ENCODE measurements at regions not wholly inside any gene's neighbourhood (a gene's known extent, or its start where the extent isn't known, plus 50 kb on each side); places are given as distances from the start of the nearest gene placed in this dataset.
"Not testable (repeated sequence)": the region's sequence is repeated elsewhere in the genome, so short reads cannot be mapped to it uniquely, and the experiment has no call there.

DNA sequence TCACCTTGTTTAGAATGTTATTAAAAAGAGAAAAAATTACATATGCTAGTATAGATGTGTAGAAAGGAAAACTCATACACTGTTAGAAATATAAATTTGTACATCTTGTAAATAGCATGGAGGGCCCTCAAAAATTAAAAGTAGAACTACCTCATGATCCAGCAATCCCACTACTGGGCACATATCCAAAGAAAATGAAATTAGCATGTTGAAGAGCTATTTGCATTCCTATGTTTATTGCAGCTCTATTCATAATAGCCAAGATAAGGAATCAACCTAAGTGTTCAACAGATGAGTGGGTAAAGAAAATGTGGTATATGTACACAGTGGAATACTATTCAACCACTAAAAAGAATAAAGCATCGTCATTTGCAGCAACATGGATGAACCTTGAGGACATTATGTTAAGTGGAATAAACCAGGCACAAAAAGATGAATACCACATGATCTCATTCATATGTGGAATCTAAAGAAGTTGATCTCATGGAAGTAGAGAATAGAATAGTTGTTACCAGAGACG lies 251.5 kb upstream of the THUMPD2 start:
- DNase-seq (ENCODE audit: insufficient read length) (no peak), FAIRE-seq (no peak)
- no peak for TF ChIP-seq POLR2A (IDR thresholded peaks at IDR 0.05; ENCODE audit: low read depth, low read length)
- no peak for TF ChIP-seq TAF1 (IDR thresholded peaks at IDR 0.05; ENCODE audit: borderline replicate concordance, low read depth, low read length)
- TF ChIP-seq POLR2AphosphoS5 (IDR thresholded peaks at IDR 0.05; ENCODE audit: low read depth, low read length), result no peak

- no peak for DNase-seq (ENCODE audit: insufficient read length)
- TF ChIP-seq TAF1 (IDR thresholded peaks at IDR 0.05; ENCODE audit: borderline replicate concordance, low read depth, low read length) (no peak), POLR2AphosphoS5 (IDR thresholded peaks at IDR 0.05; ENCODE audit: low read depth, low read length) (no peak), POLR2A (IDR thresholded peaks at IDR 0.05; ENCODE audit: low read depth, low read length) (no peak)
- no peak for FAIRE-seq
Observed at GRCh38 chr2:40028792-40029488, 249.9 kb upstream of the THUMPD2 start.

- no peak for DNase-seq (ENCODE audit: insufficient read length)
- FAIRE-seq, result no peak
- TF ChIP-seq POLR2AphosphoS5 (IDR thresholded peaks at IDR 0.05; ENCODE audit: low read depth, low read length) (no peak), TAF1 (IDR thresholded peaks at IDR 0.05; ENCODE audit: borderline replicate concordance, low read depth, low read length) (no peak), POLR2A (IDR thresholded peaks at IDR 0.05; ENCODE audit: low read depth, low read length) (no peak)
Observed at GRCh38 chr2:40027968-40028367, 248.9 kb upstream of the THUMPD2 start.

- FAIRE-seq; DNase-seq (ENCODE audit: insufficient read length): not testable (repeated sequence)
Observed at GRCh38 chr2:40025276-40025675, 246.2 kb upstream of the THUMPD2 start.

GRCh38 chr2:40020997-40021396 lies 241.9 kb upstream of the THUMPD2 start:
- no peak for DNase-seq (ENCODE audit: insufficient read length)
- TF ChIP-seq POLR2A (IDR thresholded peaks at IDR 0.05; ENCODE audit: low read depth, low read length) (no peak), TAF1 (IDR thresholded peaks at IDR 0.05; ENCODE audit: borderline replicate concordance, low read depth, low read length) (no peak), POLR2AphosphoS5 (IDR thresholded peaks at IDR 0.05; ENCODE audit: low read depth, low read length) (no peak)
- no peak for FAIRE-seq

DNA sequence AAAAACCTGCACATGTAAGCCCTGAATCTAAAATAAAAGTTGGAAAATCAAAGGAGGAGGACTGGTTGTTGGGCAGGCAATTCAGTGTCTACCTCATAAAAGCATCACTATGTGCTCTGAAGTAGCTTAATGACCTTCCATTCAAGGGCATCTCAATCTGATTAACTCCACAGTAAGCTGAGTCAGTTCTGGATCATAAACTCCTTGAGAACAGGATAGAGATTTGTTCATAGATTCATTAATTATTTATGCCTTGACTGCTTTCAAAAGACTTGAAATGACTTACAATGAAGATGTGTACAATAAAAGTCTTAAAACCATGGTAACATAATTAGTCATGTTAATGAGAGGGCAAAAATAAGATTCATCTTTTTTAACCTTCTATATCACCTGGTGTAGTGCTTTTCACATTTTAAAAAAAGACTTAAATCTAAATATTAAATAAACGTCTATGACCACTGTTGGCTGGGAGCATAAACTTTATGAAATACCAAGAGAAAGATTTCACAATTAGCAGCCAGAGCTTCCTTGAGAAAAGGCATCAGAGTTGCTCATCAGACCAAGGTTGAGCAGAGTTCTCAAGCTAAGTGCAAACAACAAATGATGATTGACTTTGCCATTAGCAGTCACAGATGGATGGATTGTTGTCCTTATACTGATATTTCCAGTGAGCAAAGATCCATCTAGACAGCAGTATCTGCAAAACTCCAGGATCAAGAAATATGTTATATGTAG lies 237.3 kb upstream of the THUMPD2 start:
- DNase-seq (ENCODE audit: insufficient read length) (no peak), FAIRE-seq (no peak)
- no peak for TF ChIP-seq POLR2A (IDR thresholded peaks at IDR 0.05; ENCODE audit: low read depth, low read length)
- TF ChIP-seq POLR2AphosphoS5 (IDR thresholded peaks at IDR 0.05; ENCODE audit: low read depth, low read length), result no peak
- no peak for TF ChIP-seq TAF1 (IDR thresholded peaks at IDR 0.05; ENCODE audit: borderline replicate concordance, low read depth, low read length)

DNA sequence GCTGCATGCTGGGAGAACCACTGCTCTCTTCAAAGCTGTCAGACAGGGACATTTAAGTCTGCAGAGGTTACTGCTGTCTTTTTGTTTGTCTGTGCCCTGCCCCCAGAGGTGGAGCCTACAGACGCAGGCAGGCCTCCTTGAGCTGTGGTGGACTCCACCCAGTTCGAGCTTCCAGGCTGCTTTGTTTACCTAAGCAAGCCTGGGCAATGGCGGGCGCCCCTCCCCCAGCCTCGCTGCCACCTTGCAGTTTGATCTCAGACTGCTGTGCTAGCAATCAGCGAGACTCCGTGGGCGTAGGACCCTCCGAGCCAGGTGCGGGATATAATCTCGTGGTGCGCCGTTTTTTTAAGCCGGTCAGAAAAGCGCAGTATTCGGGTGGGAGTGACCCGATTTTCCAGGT lies 234.9 kb upstream of the THUMPD2 start:
- DNase-seq (ENCODE audit: insufficient read length); FAIRE-seq: not testable (repeated sequence)

DNA sequence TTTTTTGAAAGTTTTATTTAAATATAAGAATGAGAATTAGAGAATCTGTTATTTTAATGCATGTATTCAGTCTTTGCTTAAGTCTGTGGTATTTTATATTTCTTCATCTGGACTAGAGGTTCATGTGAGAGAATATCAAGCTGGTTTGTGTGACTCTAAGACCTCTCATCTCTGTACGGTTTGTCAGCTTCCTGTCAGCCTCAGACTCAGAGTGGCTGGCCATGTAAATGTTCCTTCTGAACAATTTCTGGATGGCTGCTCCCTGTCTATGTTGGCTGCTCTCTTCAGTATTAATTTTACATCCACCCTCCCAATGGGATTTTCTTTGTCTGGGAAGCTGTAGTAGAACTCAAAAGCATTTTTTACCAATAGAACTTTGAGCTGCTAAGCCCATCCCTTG lies 225.3 kb upstream of the THUMPD2 start:
- FAIRE-seq, result no peak

GRCh38 chr2:40002339-40002738 lies 223.3 kb upstream of the THUMPD2 start:
- no peak for DNase-seq (ENCODE audit: insufficient read length)
- TF ChIP-seq TAF1 (IDR thresholded peaks at IDR 0.05; ENCODE audit: borderline replicate concordance, low read depth, low read length), result no peak
- no peak for TF ChIP-seq POLR2A (IDR thresholded peaks at IDR 0.05; ENCODE audit: low read depth, low read length)
- TF ChIP-seq POLR2AphosphoS5 (IDR thresholded peaks at IDR 0.05; ENCODE audit: low read depth, low read length), result no peak
- no peak for FAIRE-seq

More for the DNA sequence above, 225.3 kb upstream of the THUMPD2 start:
- TF ChIP-seq POLR2AphosphoS5 (IDR thresholded peaks at IDR 0.05; ENCODE audit: low read depth, low read length) (no peak), TAF1 (IDR thresholded peaks at IDR 0.05; ENCODE audit: borderline replicate concordance, low read depth, low read length) (no peak), POLR2A (IDR thresholded peaks at IDR 0.05; ENCODE audit: low read depth, low read length) (no peak)
- no peak for DNase-seq (ENCODE audit: insufficient read length)

- FAIRE-seq, result no peak
- DNase-seq (ENCODE audit: insufficient read length), result no peak
- no peak for TF ChIP-seq POLR2A (IDR thresholded peaks at IDR 0.05; ENCODE audit: low read depth, low read length)
- no peak for TF ChIP-seq TAF1 (IDR thresholded peaks at IDR 0.05; ENCODE audit: borderline replicate concordance, low read depth, low read length)
- TF ChIP-seq POLR2AphosphoS5 (IDR thresholded peaks at IDR 0.05; ENCODE audit: low read depth, low read length), result no peak
Observed at GRCh38 chr2:39999864-40000263, 220.8 kb upstream of the THUMPD2 start.

DNA sequence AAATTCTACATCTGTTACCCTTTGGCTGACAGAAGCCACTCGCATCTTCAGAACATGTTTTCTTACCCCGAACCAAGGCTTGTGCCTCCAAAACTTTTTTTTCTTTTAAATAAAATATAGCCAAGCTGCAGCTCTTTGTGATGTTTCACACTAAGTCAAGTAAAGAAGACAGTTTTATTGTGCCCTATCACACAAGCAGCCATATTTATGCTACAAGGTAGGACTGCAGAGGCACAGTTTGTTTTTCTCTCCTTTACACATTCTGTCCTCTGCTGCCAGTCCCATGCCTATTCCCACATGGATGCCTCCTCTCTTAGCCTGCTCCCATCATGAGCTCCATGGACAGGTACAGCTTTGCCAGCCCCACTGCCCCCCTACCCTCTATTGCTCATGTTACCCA lies 219.6 kb upstream of the THUMPD2 start:
- no peak for DNase-seq (ENCODE audit: insufficient read length)
- TF ChIP-seq TAF1 (IDR thresholded peaks at IDR 0.05; ENCODE audit: borderline replicate concordance, low read depth, low read length) (no peak), POLR2AphosphoS5 (IDR thresholded peaks at IDR 0.05; ENCODE audit: low read depth, low read length) (no peak), POLR2A (IDR thresholded peaks at IDR 0.05; ENCODE audit: low read depth, low read length) (no peak)
- FAIRE-seq, result no peak

GRCh38 chr2:39996653-39997080 lies 217.6 kb upstream of the THUMPD2 start:
- no peak for FAIRE-seq
- TF ChIP-seq TAF1 (IDR thresholded peaks at IDR 0.05; ENCODE audit: borderline replicate concordance, low read depth, low read length), result no peak
- no peak for TF ChIP-seq POLR2AphosphoS5 (IDR thresholded peaks at IDR 0.05; ENCODE audit: low read depth, low read length)
- TF ChIP-seq POLR2A (IDR thresholded peaks at IDR 0.05; ENCODE audit: low read depth, low read length), result no peak
- DNase-seq (ENCODE audit: insufficient read length), result no peak
